Suprapubic skin (tissue), 4 donors: ENCODE measurements at regions not wholly inside any gene's neighbourhood (a gene's known extent, or its start where the extent isn't known, plus 50 kb on each side); places are given as distances from the start of the nearest gene placed in this dataset.

ENCODE experiments used
- DNase-seq, 2 donors: peaks; one replicate each; pipeline ENCODE4 v3.0.0-alpha.2; 2019; ENCODE audit warnings: low spot score in 2 of 2
- H3K27ac ChIP-seq: fragments of 200-600 bp; sonication (generic); one replicate; pipeline ENCODE4 v1.5.1; 2019
- H3K27me3 ChIP-seq: fragments of 200-600 bp; sonication (generic); one replicate; pipeline ENCODE4 v1.5.1; 2019
- H3K36me3 ChIP-seq: fragments of 200-600 bp; sonication (generic); one replicate; pipeline ENCODE4 v1.5.1; 2019
- H3K4me1 ChIP-seq: fragments of 200-600 bp; sonication (generic); one replicate; pipeline ENCODE4 v1.5.1; 2019
- H3K4me3 ChIP-seq: fragments of 200-600 bp; sonication (generic); one replicate; pipeline ENCODE4 v1.5.1; 2019; ENCODE audit warnings: mild to moderate bottlenecking
- H3K9me3 ChIP-seq: fragments of 200-600 bp; sonication (generic); one replicate; pipeline ENCODE4 v1.5.1; 2019
- CTCF ChIP-seq, 2 donors: fragments of 200-600 bp in 1 of 2; fragments of 450-650 bp in 1 of 2; sonication (generic) in 1 of 2; IDR thresholded peaks; one replicate each; pipeline ENCODE4 v1.5.1; 2016 to 2019; ENCODE audit warnings: antibody characterized with exemption in 2 of 2, mild to moderate bottlenecking in 1 of 2, moderate library complexity in 1 of 2
- EP300 ChIP-seq: sonication (generic); formaldehyde crosslinking; IDR thresholded peaks from one replicate; pipeline ENCODE4 v1.6.1; 2017; ENCODE audit warnings: antibody characterized with exemption
- POLR2A ChIP-seq, 2 donors: fragments of 450-650 bp; IDR thresholded peaks; one replicate each; pipeline ENCODE4 v1.6.1; 2017; ENCODE audit warnings: antibody characterized with exemption in 2 of 2, mild to moderate bottlenecking in 2 of 2, moderate library complexity in 2 of 2
- POLR2AphosphoS5 ChIP-seq, 3 donors: sonication (generic); formaldehyde crosslinking; IDR thresholded peaks; one replicate each; pipeline ENCODE4 v1.6.1; 2017; ENCODE audit warnings: antibody characterized with exemption in 3 of 3
- WGBS: methylation state at CpG from one replicate; pipeline ENCODE4 v1.1.5; 2018; 5-methylcytosine and 5-hydroxymethylcytosine counted together

DNA sequence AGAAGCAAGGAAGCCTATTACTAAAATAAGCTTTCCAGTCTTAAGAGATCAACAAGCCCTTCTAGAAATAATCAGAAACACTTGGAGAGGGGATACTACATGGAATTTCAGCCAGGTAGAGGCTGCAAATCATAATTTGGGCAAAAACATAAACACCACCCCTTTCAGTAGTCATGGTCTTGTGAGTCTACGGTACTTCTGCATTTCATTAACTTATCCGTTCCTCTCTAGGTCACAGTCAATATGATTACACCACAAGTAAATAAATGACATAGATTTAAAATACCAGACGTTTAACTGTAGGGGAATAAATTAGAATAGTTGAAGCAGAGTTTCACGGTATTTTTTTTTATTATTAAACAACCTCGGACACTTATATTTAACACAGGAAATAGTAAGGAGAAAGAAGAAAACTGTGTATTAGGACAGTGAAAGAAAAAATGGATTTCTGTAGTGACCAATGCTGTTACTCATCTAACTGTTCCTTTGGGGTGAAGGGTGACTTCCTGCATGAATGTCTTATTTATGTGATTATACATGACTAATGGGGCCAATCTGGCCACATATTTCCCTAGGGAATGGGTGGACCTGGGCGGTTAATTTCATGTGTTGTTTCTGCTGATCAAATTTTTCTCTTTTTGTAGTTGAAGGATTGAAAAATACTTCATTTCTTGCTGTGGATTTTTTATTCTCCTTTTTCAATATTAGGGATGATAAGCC is 456.6 kb upstream of the UBE2E3 start:
- TF ChIP-seq EP300 (no peak), POLR2A (IDR thresholded peaks at IDR 0.05) (no peak), CTCF (IDR thresholded peaks at IDR 0.05) (no peak), POLR2AphosphoS5 (IDR thresholded peaks at IDR 0.05) (no peak)
- WGBS, result 61% methylated on average over 6 of the region's 6 CpGs
- Histone ChIP-seq H3K27me3 (no peaks in the 10 kb centered on the region), H3K27ac (peak overlapping the region; percentile 4), H3K9me3 (no peaks in the 10 kb centered on the region), H3K4me1 (no peaks in the 10 kb centered on the region), H3K4me3 (no peak overlapping the region), H3K36me3 (no peaks in the 10 kb centered on the region)
- DNase-seq, result no peak

DNA sequence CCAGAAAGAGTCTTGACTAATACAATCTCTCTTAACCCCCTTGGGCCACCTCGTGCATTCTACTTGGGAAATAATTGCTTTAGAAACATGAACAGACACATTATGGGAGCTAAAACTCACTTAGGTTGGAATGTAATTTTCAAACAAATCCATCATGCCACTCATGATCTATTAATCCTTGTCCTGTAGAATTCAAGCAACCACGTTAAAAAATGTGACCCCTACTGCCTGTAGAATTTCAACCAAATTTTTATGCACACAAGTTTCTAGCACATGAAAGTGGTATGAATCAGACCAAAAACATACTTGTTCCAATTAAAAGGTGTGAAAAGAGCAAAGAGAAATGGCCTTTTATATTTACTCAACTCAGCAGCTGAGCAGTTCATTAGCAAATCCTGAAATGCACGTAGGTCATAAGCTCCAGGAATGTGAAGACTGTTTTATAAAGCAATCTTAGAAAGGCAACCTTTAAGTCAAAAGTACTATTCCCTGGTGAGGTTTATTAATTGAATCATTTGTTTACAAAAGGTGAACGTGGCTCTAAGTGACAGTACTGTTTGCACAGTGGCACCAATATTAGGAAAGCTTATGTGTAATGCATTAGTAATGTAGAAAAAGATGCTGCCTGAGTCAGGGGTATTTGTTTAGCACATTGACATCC is 459.4 kb upstream of the UBE2E3 start:
- Histone ChIP-seq H3K4me3 (no peak overlapping the region), H3K4me1 (no peaks in the 10 kb centered on the region), H3K27ac (no peak overlapping the region), H3K9me3 (no peaks in the 10 kb centered on the region), H3K27me3 (no peaks in the 10 kb centered on the region), H3K36me3 (no peaks in the 10 kb centered on the region)
- no peak for DNase-seq
- WGBS, result 68% methylated on average over 4 of the region's 4 CpGs
- TF ChIP-seq CTCF (IDR thresholded peaks at IDR 0.05), result no peak

GRCh38 chr2:180520206-180520605 is 460.2 kb upstream of the UBE2E3 start:
- TF ChIP-seq POLR2AphosphoS5 (IDR thresholded peaks at IDR 0.05), result no peak
- no peak for TF ChIP-seq POLR2A (IDR thresholded peaks at IDR 0.05)
- TF ChIP-seq EP300, result no peak
- DNase-seq, result no peak
- Histone ChIP-seq H3K4me1 (no peaks in the 10 kb centered on the region), H3K27ac (no peak overlapping the region), H3K27me3 (no peaks in the 10 kb centered on the region), H3K36me3 (no peaks in the 10 kb centered on the region), H3K9me3 (no peaks in the 10 kb centered on the region), H3K4me3 (no peak overlapping the region)

DNA sequence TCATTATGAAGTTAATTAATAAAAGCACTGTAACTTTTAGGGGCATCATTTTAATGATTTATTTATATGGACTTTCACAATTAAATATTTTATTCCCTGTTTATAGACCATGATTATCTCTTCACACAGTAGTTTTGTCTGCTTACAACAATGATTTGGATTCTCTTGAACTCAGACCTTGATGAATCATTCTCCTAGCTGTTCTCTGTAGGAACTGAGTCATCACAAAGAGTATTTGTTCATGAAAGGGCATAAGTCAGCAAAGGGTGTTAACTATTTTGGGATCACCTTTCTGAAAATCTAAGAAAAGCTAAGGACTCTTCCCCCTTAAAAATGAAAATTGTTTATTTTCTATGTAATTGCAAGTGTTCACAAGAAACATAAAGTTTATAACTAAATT is 461.1 kb upstream of the UBE2E3 start:
- Histone ChIP-seq H3K4me1 (no peaks in the 10 kb centered on the region), H3K27me3 (no peaks in the 10 kb centered on the region), H3K4me3 (no peak overlapping the region), H3K9me3 (no peaks in the 10 kb centered on the region), H3K27ac (no peak overlapping the region), H3K36me3 (no peaks in the 10 kb centered on the region)
- DNase-seq, result no peak
- TF ChIP-seq POLR2AphosphoS5 (IDR thresholded peaks at IDR 0.05) (no peak), EP300 (no peak), CTCF (IDR thresholded peaks at IDR 0.05) (no peak), POLR2A (IDR thresholded peaks at IDR 0.05) (no peak)

DNA sequence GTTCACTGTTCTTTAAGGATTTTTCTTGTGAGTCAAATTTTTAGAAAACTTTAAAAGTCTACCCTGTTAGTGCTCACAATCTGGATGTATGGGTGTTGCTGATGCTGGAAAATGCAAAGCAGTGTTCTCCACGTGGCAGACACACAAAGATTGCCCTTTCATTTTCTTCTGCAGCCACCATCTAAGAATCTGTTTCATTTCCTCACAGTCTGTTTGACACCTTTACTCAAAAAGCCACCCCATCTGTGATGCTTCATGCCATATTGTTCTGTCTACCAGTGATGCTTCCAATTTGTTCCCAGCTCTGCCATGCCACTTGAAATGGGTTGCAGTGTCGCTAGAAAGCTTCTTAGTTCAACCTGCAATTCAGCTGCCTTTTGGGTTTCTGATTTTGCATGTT is 464.2 kb upstream of the UBE2E3 start:
- H3K27me3 ChIP-seq, result no peaks in the 10 kb centered on the region
- no peak overlapping the region for H3K4me3 ChIP-seq
- no peaks in the 10 kb centered on the region for H3K9me3 ChIP-seq
- no peak for TF ChIP-seq POLR2AphosphoS5 (IDR thresholded peaks at IDR 0.05)
- TF ChIP-seq CTCF (IDR thresholded peaks at IDR 0.05), result no peak
- TF ChIP-seq POLR2A (IDR thresholded peaks at IDR 0.05), result no peak
- no peak for TF ChIP-seq EP300
- H3K27ac ChIP-seq, result no peak overlapping the region
- no peaks in the 10 kb centered on the region for H3K4me1 ChIP-seq
- DNase-seq, result no peak
- H3K36me3 ChIP-seq, result no peaks in the 10 kb centered on the region
- 79% methylated on average over 2 of the region's 2 CpGs for WGBS
